GM21619 (cell line): ENCODE measurements at regions not wholly inside any gene's neighbourhood (a gene's known extent, or its start where the extent isn't known, plus 50 kb on each side); places are given as distances from the start of the nearest gene placed in this dataset.

Source experiments
- ATAC-seq: cut with Tn5 transposase; IDR thresholded peaks from one replicate; pipeline ENCODE4 v1.9.1; 2021; ENCODE audit not compliant: unreplicated experiment

DNA sequence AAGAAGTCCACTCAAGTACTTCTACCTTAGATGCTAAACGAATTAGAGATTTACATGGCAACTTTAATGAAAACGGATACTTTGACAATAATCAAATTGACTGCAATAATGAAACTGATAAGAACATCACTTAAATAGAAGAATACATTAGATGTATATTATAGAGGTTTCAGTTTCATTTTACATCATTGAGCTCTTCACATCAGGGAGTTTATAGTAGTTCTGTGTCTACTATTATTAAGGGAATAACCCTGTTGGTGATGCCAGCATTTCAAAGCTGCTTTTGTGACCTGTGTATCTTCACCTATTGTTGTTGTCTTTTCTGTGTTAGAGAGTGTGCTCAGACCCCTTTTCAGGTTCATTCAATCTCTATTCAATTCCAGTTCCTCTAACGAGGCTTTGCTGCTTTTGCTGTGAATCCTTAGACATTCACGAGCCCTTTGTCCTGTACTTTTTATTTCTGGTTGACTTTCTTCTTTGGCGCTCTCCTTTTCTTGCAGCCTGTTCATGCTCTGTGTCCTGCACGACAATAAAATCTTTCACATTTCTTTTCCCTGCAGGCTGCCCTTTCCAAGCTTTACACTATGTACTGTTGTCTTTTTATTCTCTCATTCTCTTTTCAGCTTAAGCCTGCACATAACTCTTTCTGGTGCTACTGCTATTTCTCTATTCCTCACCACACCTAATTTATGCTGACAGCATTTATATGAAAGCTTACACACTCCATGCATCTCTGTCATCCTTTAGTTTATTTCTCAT, 232.1 kb downstream of the CPE start:
- no peak for ATAC-seq

DNA sequence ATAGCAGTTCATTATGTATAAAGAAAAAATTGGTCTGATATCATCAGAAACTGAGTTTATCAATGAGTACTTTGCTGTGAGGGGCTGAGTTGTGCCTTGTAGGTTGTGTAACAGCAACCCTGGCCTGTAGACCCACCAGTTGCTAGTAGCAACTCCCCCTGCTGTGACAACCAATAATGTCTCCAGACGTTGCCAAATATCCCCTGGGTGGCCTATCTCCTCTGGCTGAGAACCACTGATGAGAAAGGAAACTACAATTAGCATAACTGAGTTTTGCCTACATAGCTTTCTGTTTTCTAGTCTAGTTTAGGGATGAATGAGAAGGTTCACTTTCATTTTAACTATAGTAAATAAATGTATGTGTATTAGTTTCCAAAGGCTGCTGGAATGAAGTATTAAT, 234.1 kb downstream of the CPE start:
- peak; percentile 97 for ATAC-seq

GRCh38 chr4:165613581-165613980, 234.8 kb downstream of the CPE start:
- ATAC-seq = no peak

- no peak for ATAC-seq
These were observed 242.1 kb downstream of the CPE start for GRCh38 chr4:165620913-165621312.

- no peak for ATAC-seq
These were observed 243.2 kb downstream of the CPE start for GRCh38 chr4:165621983-165622382.

DNA sequence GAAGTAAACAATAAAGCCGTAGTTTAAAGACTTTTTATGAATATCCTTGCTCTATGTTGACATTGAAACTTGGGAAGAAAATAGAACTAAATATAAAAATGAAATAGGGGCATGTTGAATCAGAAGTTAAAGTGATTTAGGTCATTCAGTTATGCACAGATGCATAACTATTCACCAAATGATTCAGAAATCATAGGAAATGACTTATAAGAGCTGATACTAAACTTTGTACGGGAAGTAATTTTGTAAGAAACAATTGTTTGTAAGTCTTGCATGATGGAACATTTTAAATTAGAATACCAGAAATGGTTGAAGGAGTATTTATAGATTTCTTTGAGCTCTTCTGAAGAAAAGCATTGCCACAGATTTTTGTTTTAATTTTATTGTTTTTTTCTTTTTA, 246.5 kb downstream of the CPE start:
- no peak for ATAC-seq

DNA sequence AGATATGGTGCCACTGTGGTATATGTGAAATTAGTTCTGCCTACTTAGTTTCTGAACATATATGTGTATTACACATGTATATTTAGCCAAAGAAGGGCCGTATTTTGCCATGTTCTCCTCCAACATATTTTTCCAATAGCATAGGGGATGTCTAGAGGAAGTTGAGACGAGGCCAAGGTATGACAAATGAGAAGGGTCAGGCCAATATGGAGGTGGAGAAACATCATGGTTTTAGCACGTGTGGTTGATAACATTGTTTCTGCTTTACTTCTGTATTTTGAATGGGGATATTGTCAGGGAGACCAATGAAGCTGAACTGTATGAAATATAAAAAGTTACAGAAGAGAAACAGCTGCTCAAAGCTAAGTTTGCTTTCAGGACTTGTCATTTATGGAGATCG, 246.7 kb upstream of the TLL1 start:
- no peak for ATAC-seq

DNA sequence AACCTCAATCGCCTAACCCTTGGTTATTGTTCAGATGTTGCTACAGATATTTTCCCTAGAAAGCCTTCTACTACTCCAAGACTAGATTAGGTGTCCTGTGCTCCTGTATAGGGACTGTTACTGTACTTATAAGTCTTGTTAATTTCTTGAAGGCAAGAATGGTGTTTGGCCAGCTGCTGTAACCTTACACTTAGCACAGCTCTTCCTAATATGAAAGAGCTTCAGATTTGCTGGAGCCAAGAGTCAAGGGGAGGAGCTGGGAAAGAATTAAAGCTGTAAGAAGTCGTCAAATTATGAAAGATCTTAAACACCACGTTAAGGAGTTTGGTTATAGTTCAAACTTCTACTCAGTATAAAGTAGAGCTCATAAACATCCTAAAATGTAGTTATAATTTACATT, 245.9 kb upstream of the TLL1 start:
- no peak for ATAC-seq

- no peak for ATAC-seq
These were observed 245.5 kb upstream of the TLL1 start for GRCh38 chr4:165627548-165627947.

DNA sequence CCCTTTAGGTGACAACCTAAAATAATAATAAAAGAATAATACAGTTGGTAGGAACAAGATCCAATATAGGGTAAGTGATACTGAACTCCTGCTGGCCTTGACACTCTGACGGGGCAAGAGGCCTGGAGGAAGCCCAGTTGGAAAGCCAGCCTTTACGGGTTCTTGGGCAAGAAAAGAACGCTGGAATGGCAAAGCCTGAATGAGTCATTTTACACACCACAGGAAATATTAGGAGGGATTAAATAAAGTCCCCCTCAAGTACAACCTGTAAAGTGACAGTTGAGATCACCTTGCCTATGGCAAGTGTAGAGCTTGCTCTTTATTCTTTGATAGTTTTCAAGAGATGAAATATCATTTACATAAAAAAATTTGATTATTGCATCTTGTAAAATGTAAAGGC, 244.5 kb upstream of the TLL1 start:
- ATAC-seq = no peak

GRCh38 chr4:165630671-165631070, 242.4 kb upstream of the TLL1 start:
- ATAC-seq = no peak

GRCh38 chr4:165631208-165631894, 241.7 kb upstream of the TLL1 start:
- ATAC-seq = no peak

DNA sequence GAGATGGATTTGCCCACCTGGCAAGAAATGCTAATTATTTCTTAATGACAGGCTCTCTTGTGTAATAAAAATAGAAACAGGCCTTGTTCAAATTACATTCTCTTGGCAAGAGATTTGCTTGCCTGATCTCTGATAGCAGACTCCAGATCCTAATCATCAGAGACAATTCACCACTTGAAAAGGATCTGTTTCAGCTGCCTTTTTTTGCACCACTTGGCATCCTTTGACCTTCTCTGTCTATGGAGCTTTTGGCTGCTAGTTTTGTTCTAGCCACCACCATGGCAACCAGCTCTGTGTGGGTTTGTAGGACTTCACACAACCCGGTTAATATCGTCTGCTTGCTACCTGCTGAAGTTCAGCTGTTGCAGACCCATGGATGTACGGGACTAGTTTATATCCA, 241.1 kb upstream of the TLL1 start:
- no peak for ATAC-seq

DNA sequence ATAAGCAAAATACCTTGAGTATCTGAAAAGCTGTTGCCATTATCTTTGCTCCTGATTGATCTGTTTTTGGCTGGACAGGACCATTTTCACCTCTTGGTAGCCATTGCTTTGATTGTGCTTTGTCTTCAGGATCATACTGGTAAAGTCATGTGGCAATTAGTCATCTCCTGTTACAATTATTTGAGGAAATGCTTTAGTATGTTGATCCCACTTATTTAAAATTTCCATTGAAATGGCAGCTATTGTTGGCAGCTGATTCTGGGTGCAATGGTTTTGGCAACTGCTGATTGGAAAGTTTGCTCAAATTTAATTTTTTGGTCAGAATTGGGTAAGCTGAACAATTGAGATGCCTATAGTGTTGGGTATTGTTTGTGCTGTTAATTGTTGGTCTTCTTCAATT, 238.3 kb upstream of the TLL1 start:
- ATAC-seq = no peak

DNA sequence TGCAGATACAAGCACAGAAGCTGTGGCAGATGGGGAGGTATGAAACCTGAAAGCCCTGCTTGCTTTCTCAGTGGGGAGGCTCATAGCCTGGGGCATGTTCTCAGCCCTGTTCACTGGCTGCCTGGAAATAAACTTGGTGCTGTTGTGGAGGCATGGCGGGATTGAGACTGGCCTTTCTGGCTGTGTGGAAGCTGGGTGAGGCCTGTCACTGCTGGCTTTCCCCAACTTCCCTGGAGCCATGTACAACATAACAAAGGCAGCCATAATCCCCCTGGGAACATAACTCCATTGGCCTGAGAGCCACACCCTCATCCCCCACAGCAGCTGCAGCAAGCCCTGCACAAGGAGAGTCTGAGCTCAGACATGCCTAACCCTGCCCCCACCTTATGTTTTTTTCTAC, 237.7 kb upstream of the TLL1 start:
- no peak for ATAC-seq

- no peak for ATAC-seq
These were observed 237.1 kb upstream of the TLL1 start for GRCh38 chr4:165635951-165636350.

DNA sequence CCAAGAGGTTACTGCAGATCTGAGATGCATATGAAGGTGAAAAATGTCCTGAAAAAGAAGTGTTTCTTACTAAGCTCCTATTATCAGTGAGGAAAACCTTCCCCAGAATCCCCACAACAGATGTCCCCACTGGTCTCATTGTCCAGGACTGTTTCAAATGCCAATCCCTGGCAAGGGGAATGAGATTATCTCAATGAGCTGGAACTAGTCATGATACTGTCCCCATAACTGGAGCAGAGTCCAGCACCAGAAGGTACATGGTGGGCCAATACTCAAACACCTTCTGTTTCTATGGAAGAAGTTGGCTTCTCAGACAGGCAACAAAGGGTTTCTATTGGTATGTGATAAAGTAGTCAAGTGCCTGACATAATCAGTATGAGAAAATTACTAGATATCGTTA, 221.1 kb upstream of the TLL1 start:
- ATAC-seq = no peak

DNA sequence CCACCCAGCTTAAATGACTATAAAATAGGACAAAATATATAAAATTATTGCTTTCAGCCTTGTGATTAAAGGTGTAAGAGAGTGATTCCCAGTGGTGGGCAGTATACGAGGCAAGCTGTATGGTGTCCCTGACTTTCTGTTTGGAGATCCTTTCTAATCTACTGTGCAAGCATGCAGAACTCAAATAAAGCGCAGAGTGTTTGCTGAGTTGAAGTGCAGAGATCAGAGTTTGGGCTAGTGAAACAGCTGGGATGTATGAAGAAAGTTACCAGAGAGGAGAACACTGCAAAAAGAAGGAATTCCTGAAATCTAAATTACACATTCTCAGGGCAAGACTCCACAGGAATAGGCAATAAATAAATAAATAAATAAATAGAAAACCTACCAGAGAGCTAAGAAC, 218.5 kb upstream of the TLL1 start:
- no peak for ATAC-seq

DNA sequence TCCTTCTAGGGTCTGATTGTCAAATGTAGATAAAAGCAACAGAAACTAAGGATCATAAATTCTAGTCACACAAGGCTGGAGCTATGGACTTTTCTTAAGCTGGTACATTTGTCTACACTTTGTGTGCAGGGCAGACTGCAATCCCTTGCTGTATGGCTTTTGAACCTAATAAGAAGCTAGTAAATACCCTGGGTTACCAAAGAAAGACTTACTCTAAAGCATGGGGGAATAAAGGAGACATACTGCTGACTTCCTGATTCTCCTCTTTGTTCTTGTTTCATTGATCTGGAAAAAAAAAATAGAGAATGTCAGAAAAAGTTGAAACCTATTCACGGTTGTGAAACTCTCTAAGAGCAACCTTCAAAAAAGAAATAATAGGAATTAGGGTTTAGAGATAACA, 216.6 kb upstream of the TLL1 start:
- ATAC-seq = no peak

- no peak for ATAC-seq
These were observed 216.1 kb upstream of the TLL1 start for GRCh38 chr4:165656829-165657490.

GRCh38 chr4:165662341-165662740, 210.7 kb upstream of the TLL1 start:
- no peak for ATAC-seq

DNA sequence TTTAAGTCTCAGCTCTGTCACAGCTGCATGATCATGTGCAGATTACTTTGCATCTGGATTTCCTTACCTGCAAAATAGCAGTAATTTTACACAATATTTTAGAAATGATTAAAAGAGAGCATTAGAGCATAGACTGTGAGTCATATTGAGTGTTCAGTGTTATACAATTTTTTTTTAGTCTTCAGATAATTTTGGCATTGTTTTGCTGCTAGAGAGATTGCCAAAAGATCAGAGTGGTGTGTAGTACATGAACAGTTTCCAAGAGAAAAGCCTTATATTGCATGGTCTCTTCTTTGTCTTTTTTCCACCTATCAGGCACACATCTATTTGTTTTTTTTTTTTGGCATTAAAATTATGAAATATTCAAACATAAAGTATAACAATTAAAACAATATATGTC, 209.6 kb upstream of the TLL1 start:
- ATAC-seq = no peak
